GM12873 (cell line): ENCODE measurements at regions not wholly inside any gene's neighbourhood (a gene's known extent, or its start where the extent isn't known, plus 50 kb on each side); places are given as distances from the start of the nearest gene placed in this dataset.

ENCODE experiments used
- TF ChIP-seq, protein P1 (sequence below): IDR thresholded peaks from 2 replicates; pipeline ENCODE4 v1.5.1; 2012; ENCODE audit warnings: low read depth, mild to moderate bottlenecking, moderate library complexity, low read length, control low read depth; ENCODE audit not compliant: insufficient read depth; ENCODE audit errors: missing control alignments

DNA sequence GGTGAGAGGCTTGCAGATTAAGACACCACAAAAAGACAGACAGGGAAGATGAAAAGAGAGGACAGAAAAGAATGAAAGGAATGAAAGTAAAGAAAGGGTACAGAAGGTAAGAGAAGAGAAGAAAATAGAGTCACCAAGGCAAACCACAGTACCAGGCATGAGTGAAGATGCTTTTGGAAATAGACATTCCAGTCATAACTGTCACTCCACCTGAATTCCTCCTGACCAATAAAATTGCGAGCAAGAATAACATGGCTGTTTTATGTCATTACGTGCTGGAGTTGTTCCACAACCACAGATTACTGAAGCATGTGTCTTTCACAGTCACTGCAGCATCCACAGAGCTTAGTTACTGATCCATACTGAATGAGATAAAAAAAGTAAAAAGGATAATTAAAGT lies 864.9 kb upstream of the SLIT2 start:
- TF ChIP-seq, protein P1, sequence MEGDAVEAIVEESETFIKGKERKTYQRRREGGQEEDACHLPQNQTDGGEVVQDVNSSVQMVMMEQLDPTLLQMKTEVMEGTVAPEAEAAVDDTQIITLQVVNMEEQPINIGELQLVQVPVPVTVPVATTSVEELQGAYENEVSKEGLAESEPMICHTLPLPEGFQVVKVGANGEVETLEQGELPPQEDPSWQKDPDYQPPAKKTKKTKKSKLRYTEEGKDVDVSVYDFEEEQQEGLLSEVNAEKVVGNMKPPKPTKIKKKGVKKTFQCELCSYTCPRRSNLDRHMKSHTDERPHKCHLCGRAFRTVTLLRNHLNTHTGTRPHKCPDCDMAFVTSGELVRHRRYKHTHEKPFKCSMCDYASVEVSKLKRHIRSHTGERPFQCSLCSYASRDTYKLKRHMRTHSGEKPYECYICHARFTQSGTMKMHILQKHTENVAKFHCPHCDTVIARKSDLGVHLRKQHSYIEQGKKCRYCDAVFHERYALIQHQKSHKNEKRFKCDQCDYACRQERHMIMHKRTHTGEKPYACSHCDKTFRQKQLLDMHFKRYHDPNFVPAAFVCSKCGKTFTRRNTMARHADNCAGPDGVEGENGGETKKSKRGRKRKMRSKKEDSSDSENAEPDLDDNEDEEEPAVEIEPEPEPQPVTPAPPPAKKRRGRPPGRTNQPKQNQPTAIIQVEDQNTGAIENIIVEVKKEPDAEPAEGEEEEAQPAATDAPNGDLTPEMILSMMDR, result no peak

DNA sequence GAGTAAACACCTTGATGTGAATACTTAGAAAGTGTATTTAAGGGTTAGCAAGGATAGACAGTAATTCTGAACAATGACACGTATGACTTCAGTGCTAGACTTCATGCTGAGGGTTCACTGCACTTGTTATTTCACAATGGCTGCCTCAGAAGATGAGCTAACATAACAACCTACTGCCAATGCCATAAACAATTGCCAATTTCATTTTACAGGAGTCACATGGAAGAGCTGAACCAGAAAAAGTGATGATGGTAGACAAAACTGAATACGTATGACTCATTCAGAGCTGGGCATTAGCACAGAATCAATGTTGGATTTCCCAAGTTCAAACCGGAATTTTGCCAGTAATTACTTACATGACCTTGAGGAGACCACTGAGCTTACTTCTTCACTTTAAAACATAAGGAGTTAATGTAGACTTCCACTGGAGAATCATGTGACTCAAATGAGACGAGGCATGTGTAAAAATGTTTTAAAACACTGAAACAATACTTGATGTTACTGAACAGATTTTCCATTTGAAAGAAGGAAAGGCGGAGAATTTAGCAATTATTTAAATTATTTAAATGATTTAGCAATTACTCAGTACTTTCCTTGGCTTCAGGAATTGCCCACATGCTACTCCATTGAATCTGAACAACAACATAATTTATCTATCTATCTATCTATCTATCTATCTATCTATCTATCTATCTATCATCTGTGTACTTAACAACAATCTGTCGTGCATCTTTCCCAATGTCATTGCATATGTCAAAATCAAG lies 868.5 kb upstream of the SLIT2 start:
- TF ChIP-seq, protein P1, result no peak

DNA sequence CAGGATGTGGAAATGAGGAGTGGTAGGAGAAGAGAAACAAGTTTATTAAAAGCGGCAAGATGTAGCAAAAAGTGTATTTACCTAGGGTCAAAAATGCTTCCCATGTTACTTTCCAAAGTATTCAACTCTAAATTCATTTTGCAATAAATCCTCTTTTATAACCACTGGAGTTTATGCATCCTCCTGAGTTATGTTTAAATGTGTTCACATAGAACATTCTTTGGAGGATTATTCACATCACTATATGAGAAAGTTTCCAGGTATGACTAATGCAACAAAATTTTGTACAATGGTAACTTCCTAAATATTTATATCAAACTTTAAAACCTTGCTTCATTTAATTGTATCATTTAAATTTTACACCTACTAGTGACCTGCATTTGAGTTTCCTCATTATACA lies 870.6 kb upstream of the SLIT2 start:
- TF ChIP-seq, protein P1, result no peak

DNA sequence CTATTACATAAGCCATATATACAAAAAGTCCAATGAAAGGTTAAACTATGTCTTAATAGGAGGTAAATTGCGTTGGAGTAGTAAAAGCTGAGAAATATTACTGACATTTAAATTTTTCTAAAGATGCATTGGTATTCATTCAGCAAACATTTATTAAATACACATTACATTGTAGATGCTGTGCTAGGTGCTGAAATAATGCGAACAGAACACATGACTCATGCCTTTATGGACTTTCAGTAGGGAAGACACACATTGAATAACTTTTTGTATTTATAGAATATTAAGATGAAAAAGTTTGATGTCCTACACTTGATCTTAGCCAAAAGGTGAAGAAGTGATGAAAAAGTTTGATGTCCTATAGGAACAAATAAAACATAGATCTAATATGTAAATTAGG lies 871.1 kb upstream of the SLIT2 start:
- TF ChIP-seq, protein P1, result no peak

DNA sequence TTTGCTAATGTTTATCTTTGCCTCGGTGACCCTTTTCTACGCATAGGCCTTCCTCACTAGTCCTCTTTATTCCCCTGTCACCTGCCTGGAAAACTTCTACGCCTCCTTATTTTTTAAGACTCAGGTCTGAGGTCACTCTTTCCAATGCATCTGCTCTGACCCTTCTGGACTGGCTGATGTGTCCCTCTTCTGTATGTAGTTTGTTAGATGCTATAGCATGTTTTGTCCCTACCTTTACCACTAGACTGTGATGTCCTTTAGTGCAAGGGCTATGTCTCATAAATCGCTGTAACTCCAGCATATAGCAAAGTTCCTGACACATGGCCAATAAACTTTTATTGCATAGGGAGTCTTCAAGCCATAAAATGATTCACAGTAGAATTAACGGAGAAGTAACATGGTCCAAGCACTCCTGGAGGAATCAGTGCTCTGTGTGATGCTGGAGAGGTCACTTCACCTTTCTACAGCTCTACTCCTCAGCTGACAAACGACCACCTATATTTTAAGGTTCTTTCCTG lies 872.5 kb upstream of the SLIT2 start:
- TF ChIP-seq, protein P1, result no peak

DNA sequence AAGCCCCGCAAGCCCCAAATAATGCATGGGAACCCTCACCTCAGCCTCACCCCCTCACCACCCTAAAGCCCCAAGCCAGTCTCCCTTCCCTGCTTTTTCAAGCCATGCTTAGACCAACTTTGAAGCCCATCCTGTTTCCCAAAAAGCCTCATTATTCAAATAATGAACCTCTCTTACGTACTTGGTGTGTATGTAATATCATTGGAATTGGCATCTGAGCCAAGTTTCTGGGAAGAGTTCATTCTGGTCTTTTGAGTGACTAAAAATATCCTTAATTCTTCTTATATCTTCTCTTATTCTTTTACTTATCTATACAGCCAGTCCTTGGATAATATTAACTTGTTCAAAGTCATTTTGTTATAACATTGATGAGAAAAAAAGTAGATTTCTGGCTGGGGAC lies 875.8 kb upstream of the SLIT2 start:
- TF ChIP-seq, protein P1, result no peak

DNA sequence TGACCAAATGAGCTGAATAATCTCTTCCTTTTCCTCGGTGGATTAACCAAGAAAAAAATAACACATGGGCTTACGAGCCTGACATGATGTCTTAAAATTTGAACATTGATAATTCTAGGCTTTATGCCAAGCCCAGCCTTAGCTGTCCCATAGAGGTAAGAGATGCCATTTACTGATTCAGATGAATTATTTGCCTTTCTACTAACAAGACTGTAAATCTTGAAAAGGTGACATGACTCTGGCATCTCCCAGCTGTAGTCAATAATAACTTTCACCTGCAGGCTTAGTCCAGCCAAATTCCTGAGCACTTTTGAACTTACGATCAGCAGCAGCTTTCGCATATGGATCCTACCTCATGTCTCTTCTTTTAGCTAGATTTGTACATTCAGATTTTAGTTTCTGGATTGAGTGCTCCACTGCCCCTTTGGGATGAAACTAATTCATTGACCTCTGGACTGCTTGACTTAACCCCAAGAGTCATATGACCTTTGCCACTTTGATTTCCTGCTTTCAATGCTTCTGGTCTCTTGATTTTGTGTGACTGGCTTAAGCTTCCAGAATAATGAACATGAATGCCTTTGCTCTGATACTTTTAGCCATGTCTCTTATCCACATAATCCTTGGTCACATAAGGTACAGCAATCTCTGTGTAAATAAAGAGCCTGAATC lies 876.4 kb upstream of the SLIT2 start:
- TF ChIP-seq, protein P1, result no peak
